HG02798 (cell line): ENCODE measurements at regions not wholly inside any gene's neighbourhood (a gene's known extent, or its start where the extent isn't known, plus 50 kb on each side); places are given as distances from the start of the nearest gene placed in this dataset.
"Not testable (repeated sequence)": the region's sequence is repeated elsewhere in the genome, so short reads cannot be mapped to it uniquely, and the experiment has no call there.

Experiments used
- ATAC-seq: cut with Tn5 transposase; IDR thresholded peaks from one replicate; pipeline ENCODE4 v1.9.1; 2021; ENCODE audit warnings: mild to moderate bottlenecking; ENCODE audit not compliant: unreplicated experiment, poor library complexity

- no peak for ATAC-seq
Observed at GRCh38 chr6:133779916-133780695, 108.8 kb upstream of the TCF21 start.

GRCh38 chr6:133786016-133786415, 102.9 kb upstream of the TCF21 start:
- ATAC-seq = no peak

GRCh38 chr6:133787122-133787521, 101.8 kb upstream of the TCF21 start:
- no peak for ATAC-seq

GRCh38 chr6:133787859-133788505, 100.9 kb upstream of the TCF21 start:
- no peak for ATAC-seq

GRCh38 chr6:133788556-133788955, 100.4 kb upstream of the TCF21 start:
- ATAC-seq = no peak

- ATAC-seq = not testable (repeated sequence)
Observed at GRCh38 chr6:133789449-133789848, 99.5 kb upstream of the TCF21 start.

- ATAC-seq = not testable (repeated sequence)
Observed at GRCh38 chr6:133790756-133791155, 98.2 kb upstream of the TCF21 start.

GRCh38 chr6:133795051-133795450, 93.9 kb upstream of the TCF21 start:
- not testable (repeated sequence) for ATAC-seq

GRCh38 chr6:133796235-133796634, 92.7 kb upstream of the TCF21 start:
- no peak for ATAC-seq

- ATAC-seq = no peak
Observed at GRCh38 chr6:133799043-133799442, 89.9 kb upstream of the TCF21 start.

GRCh38 chr6:133802861-133803260, 86.1 kb upstream of the TCF21 start:
- ATAC-seq = no peak

- no peak for ATAC-seq
Observed at GRCh38 chr6:133804265-133804664, 84.6 kb upstream of the TCF21 start.

- no peak for ATAC-seq
Observed at GRCh38 chr6:133805876-133806275, 83.0 kb upstream of the TCF21 start.

GRCh38 chr6:133806382-133807140, 82.4 kb upstream of the TCF21 start:
- no peak for ATAC-seq

- ATAC-seq = no peak
Observed at GRCh38 chr6:133807501-133807900, 81.4 kb upstream of the TCF21 start.

- no peak for ATAC-seq
Observed at GRCh38 chr6:133809406-133809805, 79.5 kb upstream of the TCF21 start.

- ATAC-seq = no peak
Observed at GRCh38 chr6:133811557-133811956, 77.4 kb upstream of the TCF21 start.

GRCh38 chr6:133812446-133812845, 76.5 kb upstream of the TCF21 start:
- ATAC-seq = not testable (repeated sequence)

- ATAC-seq = no peak
Observed at GRCh38 chr6:133814238-133814637, 74.7 kb upstream of the TCF21 start.

GRCh38 chr6:133814797-133815196, 74.1 kb upstream of the TCF21 start:
- ATAC-seq = no peak

GRCh38 chr6:133815313-133815712, 73.6 kb upstream of the TCF21 start:
- no peak for ATAC-seq
